ENCODE measurements at regions not wholly inside any gene's neighbourhood (a gene's known extent, or its start where the extent isn't known, plus 50 kb on each side); places are given as distances from the start of the nearest gene placed in this dataset.
A peak's percentile ranks its signal among the peaks of the same experiment; 100 is the strongest.

DNA sequence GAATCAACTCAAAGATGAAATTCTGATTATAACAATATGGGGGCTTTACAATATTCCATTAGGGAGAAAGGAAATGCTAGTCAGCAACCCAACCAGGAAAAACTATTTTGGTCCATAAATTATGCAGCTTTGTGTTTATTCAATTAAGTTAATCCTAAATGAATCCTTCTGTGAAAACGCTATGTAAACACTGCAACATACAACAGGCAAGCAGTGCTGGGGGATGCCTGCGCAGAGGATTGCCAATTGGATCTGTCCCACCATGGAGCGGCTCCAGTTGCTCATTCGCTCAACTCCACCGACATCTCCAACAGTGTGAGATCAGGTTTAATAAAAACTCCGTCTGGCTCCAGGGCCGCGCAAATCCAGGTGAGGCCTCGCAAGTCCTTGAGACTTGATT lies 290.5 kb upstream of the VEPH1 start:
- ChIA-PET CTCF (interaction anchor here (1.0 kb wide), 1 partner anchor 26 kb away, joined by 3 read pairs; no protein-coding TSS in a partner anchor), POLR2A (no interaction called here)
- Histone ChIP-seq H3K4me3 (no peak overlapping the region), H3K27ac (no peak overlapping the region), H3K4me1 (peaks cover 11% of the 10 kb centered on the region), H3K9me3 (no peaks in the 10 kb centered on the region), H3K4me2 (no peak overlapping the region)
- 92% methylated on average over 9 of the region's 9 CpGs for WGBS (ENCODE audit: missing lambda C conversion rate)
- ATAC-seq (no peak), DNase-seq (ENCODE audit: low read depth in 1 of 2, low spot score in 1 of 2) (no peak), FAIRE-seq (no peak)
- TF ChIP-seq, protein P1, sequence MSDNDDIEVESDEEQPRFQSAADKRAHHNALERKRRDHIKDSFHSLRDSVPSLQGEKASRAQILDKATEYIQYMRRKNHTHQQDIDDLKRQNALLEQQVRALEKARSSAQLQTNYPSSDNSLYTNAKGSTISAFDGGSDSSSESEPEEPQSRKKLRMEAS (IDR thresholded peaks at IDR 0.05): no peak

DNA sequence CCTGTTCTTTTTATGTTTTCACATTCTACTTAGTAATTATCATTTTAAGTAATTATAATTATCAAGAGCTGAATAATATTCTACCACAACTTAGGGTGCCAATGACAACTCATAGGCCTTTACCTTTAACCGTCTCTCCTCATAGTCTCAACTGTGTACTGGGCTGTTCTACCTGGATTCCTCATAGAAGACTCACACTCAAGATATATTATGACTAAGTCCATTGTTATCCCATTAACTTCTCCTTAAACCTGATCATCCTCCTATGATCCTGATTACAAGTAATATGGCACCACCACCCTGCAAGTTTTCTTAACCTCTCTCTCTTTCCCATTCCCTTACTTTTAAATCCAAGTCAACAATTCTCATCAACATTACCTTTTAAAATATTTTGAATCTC lies 285.9 kb upstream of the VEPH1 start:
- WGBS (ENCODE audit: missing lambda C conversion rate): 21% methylated on average over 1 of the region's 1 CpG
- FAIRE-seq (no peak), ATAC-seq (no peak), DNase-seq (ENCODE audit: low read depth in 1 of 2, low spot score in 1 of 2) (no peak)
- Histone ChIP-seq H3K9me3 (no peaks in the 10 kb centered on the region), H3K4me3 (no peak overlapping the region), H3K4me2 (no peak overlapping the region), H3K4me1 (peaks cover 29% of the 10 kb centered on the region), H3K27ac (no peak overlapping the region)
- ChIA-PET POLR2A (no interaction called here), CTCF (no interaction called here)
- TF ChIP-seq SREBF2 (IDR thresholded peaks at IDR 0.05): no peak
- TF ChIP-seq SMC3 (IDR thresholded peaks at IDR 0.05): no peak
- TF ChIP-seq, protein P2, sequence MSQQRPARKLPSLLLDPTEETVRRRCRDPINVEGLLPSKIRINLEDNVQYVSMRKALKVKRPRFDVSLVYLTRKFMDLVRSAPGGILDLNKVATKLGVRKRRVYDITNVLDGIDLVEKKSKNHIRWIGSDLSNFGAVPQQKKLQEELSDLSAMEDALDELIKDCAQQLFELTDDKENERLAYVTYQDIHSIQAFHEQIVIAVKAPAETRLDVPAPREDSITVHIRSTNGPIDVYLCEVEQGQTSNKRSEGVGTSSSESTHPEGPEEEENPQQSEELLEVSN (IDR thresholded peaks at IDR 0.05; ENCODE audit: borderline replicate concordance, low read depth): no peak
- TF ChIP-seq TFCP2L1 (CRISPR knock-in tag; IDR thresholded peaks at IDR 0.05): no peak
- no peak for TF ChIP-seq CEBPB (IDR thresholded peaks at IDR 0.05)
- no peak for TF ChIP-seq FOSL2 (IDR thresholded peaks at IDR 0.05)
- TF ChIP-seq FOSL2 (CRISPR knock-in tag; IDR thresholded peaks at IDR 0.05): no peak
- TF ChIP-seq ZNF302 (CRISPR knock-in tag; IDR thresholded peaks at IDR 0.05): no peak
- TF ChIP-seq NPAS2 (CRISPR knock-in tag; IDR thresholded peaks at IDR 0.05; ENCODE audit: borderline replicate concordance): no peak
- TF ChIP-seq, protein P3, sequence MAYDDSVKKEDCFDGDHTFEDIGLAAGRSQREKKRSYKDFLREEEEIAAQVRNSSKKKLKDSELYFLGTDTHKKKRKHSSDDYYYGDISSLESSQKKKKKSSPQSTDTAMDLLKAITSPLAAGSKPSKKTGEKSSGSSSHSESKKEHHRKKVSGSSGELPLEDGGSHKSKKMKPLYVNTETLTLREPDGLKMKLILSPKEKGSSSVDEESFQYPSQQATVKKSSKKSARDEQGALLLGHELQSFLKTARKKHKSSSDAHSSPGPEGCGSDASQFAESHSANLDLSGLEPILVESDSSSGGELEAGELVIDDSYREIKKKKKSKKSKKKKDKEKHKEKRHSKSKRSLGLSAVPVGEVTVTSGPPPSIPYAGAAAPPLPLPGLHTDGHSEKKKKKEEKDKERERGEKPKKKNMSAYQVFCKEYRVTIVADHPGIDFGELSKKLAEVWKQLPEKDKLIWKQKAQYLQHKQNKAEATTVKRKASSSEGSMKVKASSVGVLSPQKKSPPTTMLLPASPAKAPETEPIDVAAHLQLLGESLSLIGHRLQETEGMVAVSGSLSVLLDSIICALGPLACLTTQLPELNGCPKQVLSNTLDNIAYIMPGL (CRISPR knock-in tag; IDR thresholded peaks at IDR 0.05; ENCODE audit: borderline replicate concordance): no peak
- TF ChIP-seq JUNB (IDR thresholded peaks at IDR 0.05): no peak
- no peak for TF ChIP-seq RFX5 (IDR thresholded peaks at IDR 0.05)
- TF ChIP-seq KDM1A (IDR thresholded peaks at IDR 0.05; ENCODE audit: low read depth): no peak
- TF ChIP-seq, protein P4, sequence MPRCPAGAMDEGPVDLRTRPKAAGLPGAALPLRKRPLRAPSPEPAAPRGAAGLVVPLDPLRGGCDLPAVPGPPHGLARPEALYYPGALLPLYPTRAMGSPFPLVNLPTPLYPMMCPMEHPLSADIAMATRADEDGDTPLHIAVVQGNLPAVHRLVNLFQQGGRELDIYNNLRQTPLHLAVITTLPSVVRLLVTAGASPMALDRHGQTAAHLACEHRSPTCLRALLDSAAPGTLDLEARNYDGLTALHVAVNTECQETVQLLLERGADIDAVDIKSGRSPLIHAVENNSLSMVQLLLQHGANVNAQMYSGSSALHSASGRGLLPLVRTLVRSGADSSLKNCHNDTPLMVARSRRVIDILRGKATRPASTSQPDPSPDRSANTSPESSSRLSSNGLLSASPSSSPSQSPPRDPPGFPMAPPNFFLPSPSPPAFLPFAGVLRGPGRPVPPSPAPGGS (IDR thresholded peaks at IDR 0.05): no peak
- TF ChIP-seq CBX2 (IDR thresholded peaks at IDR 0.05; ENCODE audit: borderline replicate concordance, low read depth): no peak

DNA sequence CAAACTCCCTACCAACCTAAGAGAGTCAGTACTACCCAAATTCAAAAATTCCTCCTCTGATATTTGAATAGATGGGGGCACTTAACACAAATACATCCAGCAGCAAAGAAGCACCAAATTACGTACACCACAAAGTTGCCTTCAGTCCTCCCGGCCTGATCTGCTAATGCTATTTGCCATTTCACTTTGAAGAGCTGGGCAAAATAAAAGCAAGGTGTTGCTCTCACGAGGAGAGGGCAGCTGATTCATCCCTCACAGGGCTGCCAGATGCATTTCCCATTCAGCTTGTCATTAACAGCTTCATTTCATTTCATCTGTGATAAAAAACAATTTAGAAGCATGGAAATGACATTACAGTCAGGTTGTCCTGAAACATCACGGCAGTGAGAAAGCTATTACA lies 283.4 kb upstream of the VEPH1 start:
- no peak overlapping the region for H3K4me3 ChIP-seq
- peak overlapping the region; percentile 56 for H3K4me2 ChIP-seq
- FAIRE-seq (no peak), ATAC-seq (peak; percentile 37 to 43; a peak in 1 of 6 replicates), DNase-seq (ENCODE audit: low read depth in 1 of 2, low spot score in 1 of 2) (no peak)
- peak overlapping the region; percentile 60 to 83 for H3K27ac ChIP-seq
- TF ChIP-seq MAZ (IDR thresholded peaks at IDR 0.05; ENCODE audit: borderline replicate concordance, low read depth, low read length) (no peak), RARB (CRISPR knock-in tag; IDR thresholded peaks at IDR 0.05) (no peak), ZC3H11A (IDR thresholded peaks at IDR 0.05) (no peak), EP300 (IDR thresholded peaks at IDR 0.05) (no peak), FOXS1 (CRISPR knock-in tag; IDR thresholded peaks at IDR 0.05) (no peak), HOXB5 (CRISPR knock-in tag; IDR thresholded peaks at IDR 0.05) (no peak), HOXB13 (CRISPR knock-in tag; IDR thresholded peaks at IDR 0.05; ENCODE audit: low read depth) (no peak), JUN (IDR thresholded peaks at IDR 0.05) (no peak), BHLHE40 (IDR thresholded peaks at IDR 0.05; ENCODE audit: low read depth, low read length) (no peak), RNF2 (IDR thresholded peaks at IDR 0.05; ENCODE audit: borderline replicate concordance, low read depth) (no peak), CHD2 (IDR thresholded peaks at IDR 0.05; ENCODE audit: low read length, partially characterized antibody) (no peak), ZFP36 (IDR thresholded peaks at IDR 0.05; ENCODE audit: borderline replicate concordance, partially characterized antibody) (no peak), KDM1A (IDR thresholded peaks at IDR 0.05; ENCODE audit: low read depth) (no peak), CHD4 (IDR thresholded peaks at IDR 0.05; ENCODE audit: borderline replicate concordance) (no peak), HOXA7 (CRISPR knock-in tag; IDR thresholded peaks at IDR 0.05) (no peak), NR3C1 (IDR thresholded peaks at IDR 0.05) (no peak), HEYL (CRISPR knock-in tag; IDR thresholded peaks at IDR 0.05) (no peak)
- TF ChIP-seq, protein P1 (IDR thresholded peaks at IDR 0.05): no peak
- TF ChIP-seq, protein P5, sequence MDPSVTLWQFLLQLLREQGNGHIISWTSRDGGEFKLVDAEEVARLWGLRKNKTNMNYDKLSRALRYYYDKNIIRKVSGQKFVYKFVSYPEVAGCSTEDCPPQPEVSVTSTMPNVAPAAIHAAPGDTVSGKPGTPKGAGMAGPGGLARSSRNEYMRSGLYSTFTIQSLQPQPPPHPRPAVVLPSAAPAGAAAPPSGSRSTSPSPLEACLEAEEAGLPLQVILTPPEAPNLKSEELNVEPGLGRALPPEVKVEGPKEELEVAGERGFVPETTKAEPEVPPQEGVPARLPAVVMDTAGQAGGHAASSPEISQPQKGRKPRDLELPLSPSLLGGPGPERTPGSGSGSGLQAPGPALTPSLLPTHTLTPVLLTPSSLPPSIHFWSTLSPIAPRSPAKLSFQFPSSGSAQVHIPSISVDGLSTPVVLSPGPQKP (IDR thresholded peaks at IDR 0.05; ENCODE audit: low read depth, low read length): no peak
- H3K4me1 ChIP-seq: peaks cover 33% of the 10 kb centered on the region
- ChIA-PET CTCF (interaction anchor here (1.0 to 1.2 kb wide), 2 partner anchors 10 to 168 kb away, joined by 3 read pairs; no protein-coding TSS in a partner anchor), POLR2A (no interaction called here)
- H3K9me3 ChIP-seq: no peaks in the 10 kb centered on the region
- 30% methylated on average over 4 of the region's 4 CpGs for WGBS (ENCODE audit: missing lambda C conversion rate)
